Activated T-helper 1 cell treated with anti-CD3 and anti-CD28 coated beads, Interleukin-2, amount 50 U/mL, for 16 hours (primary cell): ENCODE measurements at regions not wholly inside any gene's neighbourhood (a gene's known extent, or its start where the extent isn't known, plus 50 kb on each side); places are given as distances from the start of the nearest gene placed in this dataset.

ENCODE experiments used
- DNase-seq, 2 donors: peaks; one replicate each; pipeline ENCODE4 v3.0.0-alpha.2; 2020; ENCODE audit warnings: low read depth in 1 of 2, low spot score in 1 of 2

DNA sequence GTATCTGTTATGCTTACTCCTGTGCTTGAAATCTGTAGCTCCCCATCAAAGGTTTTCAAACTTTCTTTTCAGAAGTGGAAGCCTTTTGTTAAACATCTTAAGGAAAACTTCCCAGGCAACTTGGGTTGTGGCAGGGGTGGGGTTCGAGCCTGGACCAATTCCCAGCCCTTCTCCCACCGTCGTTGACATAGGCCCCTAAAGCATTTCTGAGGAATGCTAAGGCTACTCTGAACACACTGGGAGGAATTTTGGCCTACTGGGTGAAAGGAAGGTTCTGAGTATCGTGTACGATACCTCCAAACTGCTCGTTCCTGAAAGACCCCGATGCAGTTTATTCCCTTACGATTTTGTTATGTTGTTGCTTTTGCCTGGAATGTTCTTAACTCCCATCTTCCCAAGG lies 56.1 kb upstream of the PMFBP1 start:
- no peak for DNase-seq

DNA sequence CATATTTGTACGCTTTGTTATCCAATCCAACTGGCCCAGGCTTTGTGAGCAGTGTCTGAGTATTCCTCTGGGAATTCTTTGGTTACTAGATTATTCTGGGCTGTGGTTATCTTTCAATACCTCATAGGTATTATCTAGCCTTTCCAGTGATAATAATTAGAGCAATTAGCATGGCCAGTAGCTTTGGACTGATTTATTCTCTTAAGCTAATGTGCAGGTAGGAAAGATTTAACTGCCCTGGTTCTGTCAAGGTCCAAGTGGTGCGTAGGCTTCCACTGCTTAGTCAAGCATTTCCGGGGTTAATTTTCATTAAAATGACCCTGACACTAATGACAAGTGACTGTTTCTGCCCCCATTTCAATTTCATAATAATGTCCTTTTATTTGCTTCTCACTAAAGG lies 54.2 kb upstream of the PMFBP1 start:
- no peak for DNase-seq

DNA sequence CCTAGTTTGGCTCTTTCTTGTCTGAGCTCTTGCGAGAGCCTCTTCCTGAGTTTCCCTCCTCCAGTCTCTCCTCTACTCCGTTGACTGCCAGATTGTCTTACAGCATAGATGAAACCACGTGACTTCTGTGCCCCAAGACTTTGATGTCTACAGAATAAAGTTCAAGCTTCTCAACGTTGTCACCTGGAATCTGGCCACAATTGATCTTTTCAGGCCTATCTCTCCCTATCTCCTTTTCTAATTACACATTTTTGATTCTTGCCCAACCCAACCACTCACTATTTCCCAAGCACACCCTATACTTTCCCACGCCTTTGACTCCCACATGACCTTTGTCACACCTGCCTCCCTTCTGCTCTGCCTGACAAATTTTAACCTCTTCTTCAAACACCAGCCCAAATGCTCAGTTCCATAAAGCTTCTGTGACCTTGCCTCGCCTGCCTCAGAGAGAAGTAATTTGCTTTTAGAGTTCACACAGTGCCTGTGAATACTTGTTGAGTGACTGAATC lies 52.4 kb upstream of the PMFBP1 start:
- DNase-seq = no peak

DNA sequence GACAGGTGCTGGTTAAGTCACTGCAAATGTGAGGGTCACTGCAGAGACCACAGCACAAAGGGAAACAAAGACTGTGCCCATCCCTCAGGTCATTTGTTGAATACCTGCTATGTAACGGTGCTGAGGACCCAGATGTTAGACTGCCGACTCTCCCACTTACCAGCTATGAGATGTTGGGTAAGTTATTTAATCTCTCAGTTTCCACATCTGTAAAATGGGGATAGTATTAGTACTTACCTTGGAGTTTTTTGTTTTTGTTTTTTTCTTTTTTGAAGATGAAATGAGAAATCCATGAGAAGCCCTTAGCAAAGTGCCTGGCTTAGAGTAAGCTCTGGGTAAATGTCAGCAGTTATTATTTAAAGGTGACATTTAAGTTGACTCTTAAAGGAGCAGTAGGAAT lies 50.5 kb upstream of the PMFBP1 start:
- no peak for DNase-seq
